Right lobe of liver (tissue), 6 donors: ENCODE measurements at regions not wholly inside any gene's neighbourhood (a gene's known extent, or its start where the extent isn't known, plus 50 kb on each side); places are given as distances from the start of the nearest gene placed in this dataset.

Experiments
- ATAC-seq, 4 donors: fragments of 200-7000 bp; cut with Tn5 transposase; one replicate each; pipeline ENCODE4 v1.9.1; 2020; ENCODE audit warnings: mild to moderate bottlenecking in 4 of 4, moderate library complexity in 4 of 4
- DNase-seq, 3 donors: peaks; one replicate each; pipeline ENCODE4 v3.0.0-alpha.2; 2020
- H3K27ac ChIP-seq, 3 donors: fragments of 200-600 bp; one replicate each; pipeline ENCODE4 v1.8.0; 2022
- H3K27me3 ChIP-seq, 2 donors: fragments of 200-600 bp; one replicate each; pipeline ENCODE4 v1.8.0; 2022
- H3K36me3 ChIP-seq, 4 donors: fragments of 200-600 bp; sonication (generic) in 1 of 4; one replicate each; pipeline versions ENCODE4 v1.5.1 to v1.8.0; 2017 to 2022; ENCODE audit warnings: control low read depth in 1 of 4
- H3K4me1 ChIP-seq, 4 donors: fragments of 200-600 bp; sonication (generic) in 1 of 4; one replicate each; pipeline versions ENCODE4 v1.5.1 to v1.8.0; 2017 to 2022; ENCODE audit warnings: control low read depth in 1 of 4
- H3K4me3 ChIP-seq, 3 donors: fragments of 200-600 bp; one replicate each; pipeline ENCODE4 v1.8.0; 2022
- H3K9me3 ChIP-seq, 4 donors: fragments of 200-600 bp; sonication (generic) in 1 of 4; one replicate each; pipeline versions ENCODE4 v1.5.1 to v1.8.0; 2017 to 2022; ENCODE audit warnings: control low read depth in 1 of 4
- POLR2A ChIP-seq: fragments of 450-650 bp; IDR thresholded peaks from one replicate; pipeline ENCODE4 v1.6.1; 2017; ENCODE audit warnings: antibody characterized with exemption, mild to moderate bottlenecking
- WGBS: methylation state at CpG from one replicate; pipeline ENCODE4 v1.1.6; 2018; ENCODE audit warnings: low coverage, low lambda C conversion rate; ENCODE audit not compliant: insufficient coverage; ENCODE audit errors: missing lambda C conversion rate; 5-methylcytosine and 5-hydroxymethylcytosine counted together
- intact Hi-C, 2 donors: fragments of 100-400 bp; cut with DNase I; formaldehyde crosslinking; loops; one replicate each; pipeline versions ENCODE4 v1.11.2 to v1.14.1; 2022
- TF ChIP-seq, protein P1 (sequence below), 4 donors: fragments of 200-600 bp in 3 of 4; fragments of 450-650 bp in 1 of 4; IDR thresholded peaks; one replicate each; pipeline versions ENCODE4 v1.5.1 to v1.8.0; 2016 to 2022; ENCODE audit warnings: antibody characterized with exemption in 4 of 4, mild to moderate bottlenecking in 2 of 4
- donor health status: DM: no; HTN: yes; CAD: no.
- donor health status: DM: no; HTN: no; CAD: no.
- donor health status: DM: no; HTN: no; CAD: no.
- donor health status: DM: no; HTN: yes; CAD: no.
- donor health status: DM: no; HTN: yes; CAD: no.

DNA sequence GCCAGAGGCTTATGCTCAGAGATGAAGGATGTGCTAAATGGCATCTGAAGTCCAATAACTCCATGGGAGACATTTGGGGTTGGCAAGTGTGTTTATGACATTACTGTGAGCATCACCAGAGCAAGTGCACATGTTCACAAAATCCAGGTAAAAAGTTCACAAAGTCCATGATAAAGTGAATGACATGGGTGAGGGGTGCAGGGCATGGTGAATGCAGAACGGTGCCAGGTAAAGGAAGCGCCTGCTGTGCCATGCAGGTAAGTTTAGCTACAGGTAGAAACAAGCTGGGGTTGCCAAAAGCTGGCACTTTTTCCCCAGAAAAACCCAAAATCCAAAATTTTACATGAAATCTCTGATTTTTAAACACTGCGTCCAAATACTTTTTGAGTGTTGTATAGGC lies 268.2 kb downstream of the ABHD5 start:
- no peak for TF ChIP-seq POLR2A
- TF ChIP-seq, protein P1, sequence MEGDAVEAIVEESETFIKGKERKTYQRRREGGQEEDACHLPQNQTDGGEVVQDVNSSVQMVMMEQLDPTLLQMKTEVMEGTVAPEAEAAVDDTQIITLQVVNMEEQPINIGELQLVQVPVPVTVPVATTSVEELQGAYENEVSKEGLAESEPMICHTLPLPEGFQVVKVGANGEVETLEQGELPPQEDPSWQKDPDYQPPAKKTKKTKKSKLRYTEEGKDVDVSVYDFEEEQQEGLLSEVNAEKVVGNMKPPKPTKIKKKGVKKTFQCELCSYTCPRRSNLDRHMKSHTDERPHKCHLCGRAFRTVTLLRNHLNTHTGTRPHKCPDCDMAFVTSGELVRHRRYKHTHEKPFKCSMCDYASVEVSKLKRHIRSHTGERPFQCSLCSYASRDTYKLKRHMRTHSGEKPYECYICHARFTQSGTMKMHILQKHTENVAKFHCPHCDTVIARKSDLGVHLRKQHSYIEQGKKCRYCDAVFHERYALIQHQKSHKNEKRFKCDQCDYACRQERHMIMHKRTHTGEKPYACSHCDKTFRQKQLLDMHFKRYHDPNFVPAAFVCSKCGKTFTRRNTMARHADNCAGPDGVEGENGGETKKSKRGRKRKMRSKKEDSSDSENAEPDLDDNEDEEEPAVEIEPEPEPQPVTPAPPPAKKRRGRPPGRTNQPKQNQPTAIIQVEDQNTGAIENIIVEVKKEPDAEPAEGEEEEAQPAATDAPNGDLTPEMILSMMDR (IDR thresholded peaks at IDR 0.05), result no peak
- DNase-seq (no peak), ATAC-seq (no peak)
- Histone ChIP-seq H3K4me1 (no peaks in the 10 kb centered on the region), H3K27ac (no peak overlapping the region), H3K36me3 (no peaks in the 10 kb centered on the region), H3K9me3 (no peaks in the 10 kb centered on the region), H3K27me3 (no peaks in the 10 kb centered on the region), H3K4me3 (no peak overlapping the region)
- WGBS, result 88% methylated on average over 3 of the region's 3 CpGs
- intact Hi-C loops, result no loop called here

DNA sequence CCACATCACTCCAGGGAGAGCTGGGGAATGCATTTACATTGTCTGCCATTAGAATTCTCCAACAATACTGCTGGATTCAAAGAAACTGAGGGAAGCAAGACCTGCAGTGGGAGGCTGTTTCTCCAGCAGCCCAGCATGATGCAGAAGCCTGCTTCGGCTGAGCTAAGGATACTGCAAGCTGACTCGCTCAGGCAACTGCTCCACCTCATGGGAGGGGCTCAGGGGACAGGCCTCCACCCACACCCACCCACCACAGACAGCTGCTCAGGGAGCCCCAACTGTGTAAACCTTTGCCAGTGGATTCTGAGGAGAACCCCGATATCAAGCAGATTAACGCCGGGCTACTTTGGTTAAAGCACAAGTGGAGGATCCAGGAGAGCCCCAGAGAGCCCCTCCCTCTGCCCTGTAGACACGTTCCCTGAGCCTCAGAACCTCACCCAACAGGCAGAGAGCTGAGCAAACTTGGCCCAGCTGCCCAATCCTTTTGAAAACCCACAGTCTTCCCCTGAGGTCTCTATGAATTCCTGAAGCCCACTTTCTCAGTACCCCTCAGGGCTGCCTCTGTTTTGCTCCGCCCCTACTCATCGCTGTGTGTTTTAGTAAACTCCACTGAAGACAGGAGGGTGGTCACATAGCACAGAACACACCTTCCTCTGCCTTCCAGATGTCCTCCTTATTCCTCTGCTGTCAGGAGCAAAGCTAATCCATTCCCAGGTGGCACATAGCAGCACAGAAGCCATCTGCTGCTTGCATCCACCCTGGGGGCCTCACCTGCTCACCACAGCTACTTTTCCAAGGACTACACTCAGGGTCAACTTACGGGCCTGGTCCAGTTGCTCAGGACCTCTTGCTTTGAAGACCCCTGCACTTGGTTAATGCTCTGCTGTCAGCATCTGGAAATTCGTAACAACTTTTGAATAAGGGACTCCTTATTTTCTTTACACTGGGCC lies 269.0 kb downstream of the ABHD5 start:
- Histone ChIP-seq H3K36me3 (no peaks in the 10 kb centered on the region), H3K4me1 (no peaks in the 10 kb centered on the region), H3K9me3 (no peaks in the 10 kb centered on the region), H3K27me3 (no peaks in the 10 kb centered on the region), H3K4me3 (no peak overlapping the region), H3K27ac (no peak overlapping the region)
- DNase-seq (no peak), ATAC-seq (peak in 1 of 4 donors; percentile 23)
- TF ChIP-seq, protein P1 (IDR thresholded peaks at IDR 0.05), result no peak
- TF ChIP-seq POLR2A, result no peak
- intact Hi-C loops, result no loop called here
- 72% methylated on average over 3 of the region's 10 CpGs for WGBS

DNA sequence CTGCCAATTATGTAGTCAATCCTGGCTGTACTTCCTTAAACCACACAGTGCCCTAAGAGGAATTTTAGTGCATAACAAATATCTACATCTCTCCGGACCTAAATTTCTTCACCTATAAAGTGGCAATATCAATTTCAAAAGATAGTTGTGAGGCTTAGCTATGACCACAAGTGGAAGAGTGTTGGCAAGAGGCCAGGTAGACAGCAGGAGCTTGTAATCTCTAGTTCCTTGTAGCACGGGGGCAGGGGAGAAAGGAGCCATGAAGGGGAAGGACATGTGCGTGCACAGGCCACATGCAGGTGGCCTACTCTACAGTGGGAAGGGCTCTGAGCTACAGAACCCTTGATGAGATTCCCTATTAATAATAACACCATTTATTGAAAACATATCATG lies 269.7 kb downstream of the ABHD5 start:
- ATAC-seq (no peak), DNase-seq (no peak)
- intact Hi-C loops, result no loop called here
- no peaks in the 10 kb centered on the region for H3K27me3 ChIP-seq
- no peaks in the 10 kb centered on the region for H3K4me1 ChIP-seq
- TF ChIP-seq, protein P1 (IDR thresholded peaks at IDR 0.05), result no peak
- TF ChIP-seq POLR2A, result no peak
- no peak overlapping the region for H3K27ac ChIP-seq
- no peak overlapping the region for H3K4me3 ChIP-seq
- no peaks in the 10 kb centered on the region for H3K9me3 ChIP-seq
- H3K36me3 ChIP-seq, result no peaks in the 10 kb centered on the region
- WGBS, result 32% methylated on average over 3 of the region's 3 CpGs

DNA sequence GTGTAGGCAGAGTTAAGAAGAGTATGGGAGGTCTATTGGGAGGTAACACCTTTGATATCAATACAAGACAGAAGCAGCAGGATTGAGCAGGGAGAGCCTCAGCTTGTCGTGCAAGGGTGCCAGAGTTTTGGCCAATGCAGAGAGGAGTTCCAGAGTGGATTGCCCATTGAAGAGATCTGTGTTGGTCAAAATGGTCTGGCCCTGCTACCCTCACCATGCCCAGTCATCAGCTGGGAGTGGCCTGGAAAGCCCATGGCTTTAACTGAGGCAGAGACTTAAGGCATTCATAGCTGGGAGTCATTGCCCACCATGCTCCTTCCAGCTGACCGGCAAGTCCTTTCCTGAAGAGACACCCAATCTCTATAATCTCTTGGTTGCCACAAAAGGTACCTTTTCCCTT lies 271.3 kb downstream of the ABHD5 start:
- Histone ChIP-seq H3K27ac (no peak overlapping the region), H3K4me1 (no peaks in the 10 kb centered on the region), H3K9me3 (no peaks in the 10 kb centered on the region), H3K27me3 (no peaks in the 10 kb centered on the region), H3K4me3 (no peak overlapping the region), H3K36me3 (no peaks in the 10 kb centered on the region)
- TF ChIP-seq, protein P1 (IDR thresholded peaks at IDR 0.05), result no peak
- TF ChIP-seq POLR2A, result no peak
- ATAC-seq (no peak), DNase-seq (no peak)
- WGBS, result 86% methylated on average over 1 of the region's 2 CpGs
- intact Hi-C loops, result no loop called here
